ENCODE measurements at regions not wholly inside any gene's neighbourhood (a gene's known extent, or its start where the extent isn't known, plus 50 kb on each side); places are given as distances from the start of the nearest gene placed in this dataset.

DNA sequence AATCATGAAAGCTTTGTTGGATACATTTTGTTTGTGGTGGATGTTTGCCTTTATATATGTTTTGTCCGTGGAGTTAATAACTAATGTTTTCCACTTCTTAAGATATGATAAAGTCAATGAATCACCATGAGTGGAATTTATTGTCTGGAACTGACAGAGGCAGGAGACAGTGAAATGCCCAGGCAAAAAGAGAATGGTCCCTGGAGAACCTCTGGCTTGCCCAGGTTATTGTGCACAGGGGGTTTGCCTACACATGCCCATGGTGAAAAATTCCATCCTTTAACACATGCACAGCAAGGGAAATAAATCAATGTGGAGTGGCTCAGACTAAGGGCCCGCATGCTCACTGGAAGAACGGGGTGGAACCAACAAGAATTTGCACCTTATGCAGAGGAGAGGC is 964.3 kb upstream of the GRIA3 start:
- WGBS (ENCODE audit: insufficient coverage, insufficient replicate concordance, low lambda C conversion rate, missing lambda C conversion rate) = 11% methylated on average over 3 of the region's 3 CpGs
- CTCF ChIA-PET = no interaction called here
- SMC1A ChIA-PET (ENCODE audit: uncharacterized antibody, unreplicated experiment) = no interaction called here
- no peaks in the 10 kb centered on the region for H3K4me1 ChIP-seq (ENCODE audit: control insufficient read depth, insufficient read depth, low read length)
- intact Hi-C loops (cut with micrococcal nuclease; ENCODE audit: unreplicated experiment) = no loop called here
- no peaks in the 10 kb centered on the region for H3K36me3 ChIP-seq (ENCODE audit: control insufficient read depth in 2 of 2, insufficient read depth in 2 of 2, low read length in 1 of 2)
- H3K27ac ChIP-seq (ENCODE audit: control insufficient read depth, insufficient read depth) = no peak overlapping the region
- TF ChIP-seq NFYB (IDR thresholded peaks at IDR 0.05; ENCODE audit: insufficient read depth, low read depth, low read length) = no peak
- TF ChIP-seq ZNF384 (IDR thresholded peaks at IDR 0.05; ENCODE audit: borderline replicate concordance, low read depth, low read length) = no peak
- TF ChIP-seq, protein P1, sequence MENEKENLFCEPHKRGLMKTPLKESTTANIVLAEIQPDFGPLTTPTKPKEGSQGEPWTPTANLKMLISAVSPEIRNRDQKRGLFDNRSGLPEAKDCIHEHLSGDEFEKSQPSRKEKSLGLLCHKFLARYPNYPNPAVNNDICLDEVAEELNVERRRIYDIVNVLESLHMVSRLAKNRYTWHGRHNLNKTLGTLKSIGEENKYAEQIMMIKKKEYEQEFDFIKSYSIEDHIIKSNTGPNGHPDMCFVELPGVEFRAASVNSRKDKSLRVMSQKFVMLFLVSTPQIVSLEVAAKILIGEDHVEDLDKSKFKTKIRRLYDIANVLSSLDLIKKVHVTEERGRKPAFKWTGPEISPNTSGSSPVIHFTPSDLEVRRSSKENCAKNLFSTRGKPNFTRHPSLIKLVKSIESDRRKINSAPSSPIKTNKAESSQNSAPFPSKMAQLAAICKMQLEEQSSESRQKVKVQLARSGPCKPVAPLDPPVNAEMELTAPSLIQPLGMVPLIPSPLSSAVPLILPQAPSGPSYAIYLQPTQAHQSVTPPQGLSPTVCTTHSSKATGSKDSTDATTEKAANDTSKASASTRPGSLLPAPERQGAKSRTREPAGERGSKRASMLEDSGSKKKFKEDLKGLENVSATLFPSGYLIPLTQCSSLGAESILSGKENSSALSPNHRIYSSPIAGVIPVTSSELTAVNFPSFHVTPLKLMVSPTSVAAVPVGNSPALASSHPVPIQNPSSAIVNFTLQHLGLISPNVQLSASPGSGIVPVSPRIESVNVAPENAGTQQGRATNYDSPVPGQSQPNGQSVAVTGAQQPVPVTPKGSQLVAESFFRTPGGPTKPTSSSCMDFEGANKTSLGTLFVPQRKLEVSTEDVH (IDR thresholded peaks at IDR 0.05; ENCODE audit: low read depth, partially characterized antibody) = no peak
- no peak for TF ChIP-seq ZNF274 (IDR thresholded peaks at IDR 0.05; ENCODE audit: insufficient read depth, insufficient read length)
- no peak for TF ChIP-seq SIN3A (IDR thresholded peaks at IDR 0.05; ENCODE audit: low read depth, low read length)
- TF ChIP-seq, protein P2, sequence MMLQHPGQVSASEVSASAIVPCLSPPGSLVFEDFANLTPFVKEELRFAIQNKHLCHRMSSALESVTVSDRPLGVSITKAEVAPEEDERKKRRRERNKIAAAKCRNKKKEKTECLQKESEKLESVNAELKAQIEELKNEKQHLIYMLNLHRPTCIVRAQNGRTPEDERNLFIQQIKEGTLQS (IDR thresholded peaks at IDR 0.05; ENCODE audit: borderline replicate concordance, extremely low read depth, low read depth, low read length) = no peak
- no peak for TF ChIP-seq SMAD1 (IDR thresholded peaks at IDR 0.05; ENCODE audit: low read depth, partially characterized antibody)
- no peak for TF ChIP-seq USF1 (IDR thresholded peaks at IDR 0.05; ENCODE audit: borderline replicate concordance, extremely low read length, insufficient read depth, low read depth, low read length)
- TF ChIP-seq SMAD5 (IDR thresholded peaks at IDR 0.05; ENCODE audit: low read depth) = no peak
- no peak for TF ChIP-seq RFX5 (IDR thresholded peaks at IDR 0.05; ENCODE audit: low read depth, low read length)
- TF ChIP-seq ZNF207 (IDR thresholded peaks at IDR 0.05; ENCODE audit: borderline replicate concordance) = no peak
- no peak for TF ChIP-seq RAD21 (IDR thresholded peaks at IDR 0.05; ENCODE audit: insufficient read depth, low read depth, low read length)
- TF ChIP-seq ATF7 (IDR thresholded peaks at IDR 0.05; ENCODE audit: low read depth) = no peak
- no peak for TF ChIP-seq RAD51 (IDR thresholded peaks at IDR 0.05)
- TF ChIP-seq MYC (IDR thresholded peaks at IDR 0.05; ENCODE audit: insufficient read depth, insufficient read length, insufficient replicate concordance, low read length, severe bottlenecking) = no peak
- no peak for TF ChIP-seq SMC3 (IDR thresholded peaks at IDR 0.05; ENCODE audit: borderline replicate concordance, low read length)
- no peak for TF ChIP-seq TAF1 (IDR thresholded peaks at IDR 0.05; ENCODE audit: borderline replicate concordance, low read depth, low read length)
- DNase-seq (ENCODE audit: low read depth, low spot score) (no peak), ATAC-seq (no peak), FAIRE-seq (no peak)
- H3K9me3 ChIP-seq (replicated peaks; ENCODE audit: control insufficient read depth, insufficient read depth, low read length) = no peaks in the 10 kb centered on the region
- no peaks in the 10 kb centered on the region for H3K27me3 ChIP-seq (replicated peaks in 1 of 2; ENCODE audit: control insufficient read depth in 2 of 2, insufficient read depth in 2 of 2, low read length in 1 of 2)
- H3K4me3 ChIP-seq = no peak overlapping the region
- RAD21 ChIA-PET (ENCODE audit: unreplicated experiment) = no interaction called here
- no peaks in the 10 kb centered on the region for H4K20me1 ChIP-seq (ENCODE audit: control insufficient read depth, insufficient read depth)
- H3K4me2 ChIP-seq (ENCODE audit: control insufficient read depth, insufficient read depth) = no peak overlapping the region
- POLR2A ChIA-PET = no interaction called here
- no TSS peak for BruUV-seq (replicated peaks)
- no peaks in the 10 kb centered on the region for H3K79me2 ChIP-seq (ENCODE audit: control insufficient read depth, insufficient read depth, low read length)
- in situ Hi-C loops (cut with MboI) = no loop called here
- no peak overlapping the region for H2AFZ ChIP-seq (ENCODE audit: control insufficient read depth, low read depth, low read length)
- no peak overlapping the region for H3K9ac ChIP-seq (ENCODE audit: control insufficient read depth, insufficient read depth, low read length)

All from GM12878 (cell line).